Astrocyte of the cerebellum (primary cell): ENCODE measurements at regions not wholly inside any gene's neighbourhood (a gene's known extent, or its start where the extent isn't known, plus 50 kb on each side); places are given as distances from the start of the nearest gene placed in this dataset.
"Not testable (repeated sequence)": the region's sequence is repeated elsewhere in the genome, so short reads cannot be mapped to it uniquely, and the experiment has no call there.

Experiments used
- DNase-seq: peaks from one replicate; pipeline ENCODE4 v3.0.0-alpha.2; 2011; ENCODE audit warnings: low read depth
- H3K4me3 ChIP-seq: 2 replicates; pipeline ENCODE4 v1.5.1; 2011; ENCODE audit warnings: mild to moderate bottlenecking, low read depth, low read length, moderate library complexity
- in situ Hi-C: cut with HindIII; loops from 2 replicates; pipeline ENCODE4 v1.10.0; 2017; ENCODE audit warnings: low sequenced_read_pairs
- TF ChIP-seq, protein P1 (sequence below): IDR thresholded peaks from 2 replicates; pipeline ENCODE4 v1.5.1; 2012; ENCODE audit warnings: low read length, low read depth, moderate library complexity, mild to moderate bottlenecking; ENCODE audit errors: missing control alignments

- TF ChIP-seq, protein P1, sequence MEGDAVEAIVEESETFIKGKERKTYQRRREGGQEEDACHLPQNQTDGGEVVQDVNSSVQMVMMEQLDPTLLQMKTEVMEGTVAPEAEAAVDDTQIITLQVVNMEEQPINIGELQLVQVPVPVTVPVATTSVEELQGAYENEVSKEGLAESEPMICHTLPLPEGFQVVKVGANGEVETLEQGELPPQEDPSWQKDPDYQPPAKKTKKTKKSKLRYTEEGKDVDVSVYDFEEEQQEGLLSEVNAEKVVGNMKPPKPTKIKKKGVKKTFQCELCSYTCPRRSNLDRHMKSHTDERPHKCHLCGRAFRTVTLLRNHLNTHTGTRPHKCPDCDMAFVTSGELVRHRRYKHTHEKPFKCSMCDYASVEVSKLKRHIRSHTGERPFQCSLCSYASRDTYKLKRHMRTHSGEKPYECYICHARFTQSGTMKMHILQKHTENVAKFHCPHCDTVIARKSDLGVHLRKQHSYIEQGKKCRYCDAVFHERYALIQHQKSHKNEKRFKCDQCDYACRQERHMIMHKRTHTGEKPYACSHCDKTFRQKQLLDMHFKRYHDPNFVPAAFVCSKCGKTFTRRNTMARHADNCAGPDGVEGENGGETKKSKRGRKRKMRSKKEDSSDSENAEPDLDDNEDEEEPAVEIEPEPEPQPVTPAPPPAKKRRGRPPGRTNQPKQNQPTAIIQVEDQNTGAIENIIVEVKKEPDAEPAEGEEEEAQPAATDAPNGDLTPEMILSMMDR, result no peak
- no peak overlapping the region for H3K4me3 ChIP-seq
- DNase-seq, result no peak
- in situ Hi-C loops, result no loop called here
Measured at GRCh38 chr2:82939211-82939610, 1519.9 kb downstream of the SUCLG1 start.

- H3K4me3 ChIP-seq, in situ Hi-C loops: not testable (repeated sequence)
Measured at GRCh38 chr2:82938321-82938845, 1520.7 kb downstream of the SUCLG1 start.

GRCh38 chr2:82913566-82913965, 1545.5 kb downstream of the SUCLG1 start:
- TF ChIP-seq, protein P1, result no peak
- no peak for DNase-seq
- H3K4me3 ChIP-seq, result no peak overlapping the region
- in situ Hi-C loops, result no loop called here

More at GRCh38 chr2:82938321-82938845, 1520.7 kb downstream of the SUCLG1 start:
- not testable (repeated sequence) for DNase-seq

DNA sequence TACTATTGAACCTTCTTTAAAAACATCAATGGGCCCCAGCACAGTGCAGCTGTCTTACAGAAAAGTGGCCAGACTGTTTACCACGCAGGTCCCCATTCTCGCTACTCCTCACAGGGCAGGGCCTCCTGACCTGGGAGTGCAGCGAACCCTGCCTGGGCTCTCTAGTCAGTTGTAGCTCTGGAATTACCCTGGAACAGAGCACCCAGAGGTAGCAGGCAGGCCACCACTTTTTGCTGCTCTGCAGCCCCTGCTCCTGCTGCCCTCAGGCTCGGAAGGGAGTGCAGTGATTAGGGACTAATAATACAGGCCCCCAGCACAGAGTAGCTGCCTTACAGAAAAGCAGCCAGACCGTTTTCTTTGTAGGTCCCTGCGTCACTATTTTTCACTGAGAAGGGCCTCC, 1563.0 kb downstream of the SUCLG1 start:
- DNase-seq, result no peak
- H3K4me3 ChIP-seq, result no peak overlapping the region
- in situ Hi-C loops, result no loop called here
- TF ChIP-seq, protein P1, result no peak

- DNase-seq, result no peak
- no peak overlapping the region for H3K4me3 ChIP-seq
- in situ Hi-C loops, result no loop called here
- TF ChIP-seq, protein P1, result no peak
Measured at GRCh38 chr2:82893190-82893589, 1565.9 kb downstream of the SUCLG1 start.

- DNase-seq, result no peak
- no peak overlapping the region for H3K4me3 ChIP-seq
- TF ChIP-seq, protein P1, result no peak
- in situ Hi-C loops, result no loop called here
Measured at GRCh38 chr2:82879803-82880202, 1579.3 kb downstream of the SUCLG1 start.

DNA sequence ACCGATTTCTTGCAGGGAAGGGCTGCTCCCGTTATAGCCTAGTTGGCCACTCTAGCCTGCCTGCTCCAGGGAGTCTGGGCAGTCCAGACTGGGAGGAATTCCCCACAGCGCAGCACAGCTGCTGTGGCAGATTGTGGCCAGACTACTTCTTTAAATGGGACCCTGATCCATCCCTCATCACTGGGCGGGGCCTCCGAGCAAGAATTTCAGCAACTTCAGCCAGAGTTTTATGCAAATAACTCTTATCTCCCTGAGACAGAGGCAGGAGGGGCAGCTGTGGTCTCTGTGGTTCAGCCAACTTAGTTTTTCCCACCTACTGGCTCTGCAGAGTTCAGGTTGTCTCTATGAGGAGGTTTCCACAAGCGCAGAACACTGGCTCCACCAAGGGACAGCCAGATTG, 1583.2 kb downstream of the SUCLG1 start:
- in situ Hi-C loops, result no loop called here
- no peak overlapping the region for H3K4me3 ChIP-seq
- DNase-seq, result no peak
- TF ChIP-seq, protein P1, result no peak
